GM10266 (cell line): ENCODE measurements at regions not wholly inside any gene's neighbourhood (a gene's known extent, or its start where the extent isn't known, plus 50 kb on each side); places are given as distances from the start of the nearest gene placed in this dataset.

Experiments used
- DNase-seq: peaks from one replicate; pipeline ENCODE4 v3.0.0; 2012; ENCODE audit errors: extremely low spot score
- TF ChIP-seq, protein P1 (sequence below): IDR thresholded peaks from 2 replicates; pipeline ENCODE4 v1.5.1; 2012; ENCODE audit warnings: mild to moderate bottlenecking, low read depth; ENCODE audit not compliant: control insufficient read depth, insufficient read depth; ENCODE audit errors: missing control alignments

DNA sequence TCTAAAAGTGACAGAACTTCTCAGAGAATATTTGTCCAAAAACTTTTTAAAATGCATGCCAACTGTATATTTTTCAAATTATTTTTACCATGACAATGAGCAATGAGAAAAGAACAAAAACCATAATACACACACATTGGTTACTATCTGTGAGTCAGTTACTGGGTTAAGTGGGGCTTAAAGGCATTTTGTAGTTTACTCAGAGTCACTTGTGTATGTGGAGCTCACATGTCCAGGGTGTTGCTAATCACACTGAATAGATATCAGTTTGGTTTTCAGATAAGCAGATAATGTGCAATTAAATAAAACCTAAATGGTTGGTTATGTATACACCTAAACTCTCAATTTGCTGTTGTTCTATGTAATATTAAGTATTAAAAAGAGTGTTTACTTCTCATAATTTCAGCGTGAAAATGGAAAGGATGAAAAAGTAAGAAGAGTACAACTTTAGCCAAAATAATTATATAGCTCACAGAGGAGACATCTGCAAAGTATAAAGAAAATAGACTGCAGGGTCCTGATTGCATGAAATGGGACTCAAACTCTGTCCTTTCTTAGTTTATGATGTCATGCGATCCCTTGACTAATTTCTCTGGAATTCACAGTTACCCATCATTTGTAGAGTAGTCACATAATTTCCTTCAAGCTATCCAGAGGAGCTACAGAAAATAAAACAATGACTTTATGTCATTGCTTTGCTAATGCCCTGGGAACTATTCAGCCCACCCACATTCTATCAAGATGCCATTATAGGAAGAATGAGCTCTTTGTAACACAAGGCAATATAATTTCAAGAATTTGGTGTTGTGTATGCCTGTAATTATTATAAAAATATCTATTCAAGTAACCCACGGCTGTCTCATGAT, 388.0 kb upstream of the ZNF608 start:
- TF ChIP-seq, protein P1, sequence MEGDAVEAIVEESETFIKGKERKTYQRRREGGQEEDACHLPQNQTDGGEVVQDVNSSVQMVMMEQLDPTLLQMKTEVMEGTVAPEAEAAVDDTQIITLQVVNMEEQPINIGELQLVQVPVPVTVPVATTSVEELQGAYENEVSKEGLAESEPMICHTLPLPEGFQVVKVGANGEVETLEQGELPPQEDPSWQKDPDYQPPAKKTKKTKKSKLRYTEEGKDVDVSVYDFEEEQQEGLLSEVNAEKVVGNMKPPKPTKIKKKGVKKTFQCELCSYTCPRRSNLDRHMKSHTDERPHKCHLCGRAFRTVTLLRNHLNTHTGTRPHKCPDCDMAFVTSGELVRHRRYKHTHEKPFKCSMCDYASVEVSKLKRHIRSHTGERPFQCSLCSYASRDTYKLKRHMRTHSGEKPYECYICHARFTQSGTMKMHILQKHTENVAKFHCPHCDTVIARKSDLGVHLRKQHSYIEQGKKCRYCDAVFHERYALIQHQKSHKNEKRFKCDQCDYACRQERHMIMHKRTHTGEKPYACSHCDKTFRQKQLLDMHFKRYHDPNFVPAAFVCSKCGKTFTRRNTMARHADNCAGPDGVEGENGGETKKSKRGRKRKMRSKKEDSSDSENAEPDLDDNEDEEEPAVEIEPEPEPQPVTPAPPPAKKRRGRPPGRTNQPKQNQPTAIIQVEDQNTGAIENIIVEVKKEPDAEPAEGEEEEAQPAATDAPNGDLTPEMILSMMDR = no peak
- DNase-seq = no peak

DNA sequence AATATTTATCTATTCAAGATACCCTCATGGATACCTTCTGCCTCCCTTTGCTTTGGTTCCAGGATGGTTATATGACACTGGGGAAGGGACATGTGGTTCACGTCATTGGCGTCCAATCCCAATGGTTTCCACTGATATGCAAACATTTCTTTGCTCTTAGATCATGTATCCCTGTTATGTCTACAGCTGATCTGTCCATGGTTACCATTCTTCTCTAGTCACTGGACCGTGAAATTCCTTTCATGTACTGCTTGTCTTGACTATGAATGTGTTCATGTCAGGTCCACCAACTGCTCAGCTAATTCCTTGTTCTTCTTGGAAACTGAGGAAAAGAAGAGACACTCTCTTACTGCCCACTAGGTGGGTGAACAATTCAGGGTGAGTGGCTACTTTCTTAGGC, 391.1 kb upstream of the ZNF608 start:
- DNase-seq = no peak

DNA sequence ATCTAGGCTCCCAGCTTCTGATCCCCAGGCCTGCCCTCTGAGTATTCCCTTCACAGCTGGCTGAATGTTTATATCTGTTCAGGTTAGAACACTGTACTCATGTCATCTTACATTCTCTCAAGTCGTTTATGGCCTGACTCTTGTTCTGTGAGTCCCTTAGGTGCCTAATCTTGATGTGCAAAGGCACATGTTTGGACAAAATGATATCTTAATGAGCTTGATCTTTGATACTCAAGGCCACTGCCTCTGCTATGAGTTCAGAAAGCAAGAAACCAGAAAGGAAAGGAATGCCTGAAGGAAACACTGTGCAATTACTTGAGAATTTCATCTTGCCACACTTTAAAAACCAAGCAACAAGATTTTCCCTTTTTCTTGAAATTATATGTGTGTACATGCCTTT, 391.8 kb upstream of the ZNF608 start:
- DNase-seq = no peak
- TF ChIP-seq, protein P1 = no peak

More for the DNA sequence above, 391.1 kb upstream of the ZNF608 start:
- TF ChIP-seq, protein P1 = no peak

DNA sequence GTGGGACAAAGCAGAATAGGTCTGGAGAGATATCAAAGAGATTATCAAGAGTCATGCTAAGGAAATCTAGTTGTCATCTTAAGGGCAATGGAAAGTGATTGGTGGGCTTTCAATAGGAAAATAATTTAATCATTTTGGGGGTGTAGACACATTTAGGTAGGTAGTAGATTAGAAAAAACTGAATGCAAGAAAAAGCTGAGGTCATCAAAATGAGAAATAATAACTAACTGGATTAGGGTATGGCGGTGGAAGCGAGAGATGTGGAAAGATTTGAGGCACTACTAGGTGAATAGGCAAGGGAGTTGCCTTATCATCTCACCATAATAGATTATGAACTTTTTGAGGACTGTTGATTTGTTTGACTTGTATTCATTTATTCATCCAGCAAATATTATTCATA, 393.2 kb upstream of the ZNF608 start:
- TF ChIP-seq, protein P1 = no peak
- no peak for DNase-seq

GRCh38 chr5:125140220-125140619, 393.8 kb upstream of the ZNF608 start:
- TF ChIP-seq, protein P1 = no peak
- no peak for DNase-seq

- DNase-seq = no peak
- TF ChIP-seq, protein P1 = no peak
These were observed 394.4 kb upstream of the ZNF608 start for GRCh38 chr5:125140855-125141254.

DNA sequence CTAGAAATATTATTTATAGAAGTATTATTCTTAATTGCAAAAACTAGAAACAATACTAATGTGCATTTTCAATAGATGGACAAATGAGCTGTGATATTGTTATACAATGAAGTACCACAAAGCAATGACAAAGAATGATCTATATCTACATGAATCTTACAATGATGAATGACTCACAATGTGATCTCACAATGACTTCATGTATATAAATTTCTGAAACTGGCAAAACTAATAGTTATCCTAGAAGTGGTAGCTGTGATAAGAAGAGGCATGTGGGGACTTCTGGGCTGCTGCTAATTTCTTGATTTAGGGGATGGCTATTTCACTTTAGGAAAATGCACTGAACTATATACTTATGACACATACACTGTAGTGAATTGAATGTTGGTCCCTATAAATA, 396.0 kb upstream of the ZNF608 start:
- DNase-seq = no peak
- TF ChIP-seq, protein P1 = no peak
